ENCODE measurements at regions not wholly inside any gene's neighbourhood (a gene's known extent, or its start where the extent isn't known, plus 50 kb on each side); places are given as distances from the start of the nearest gene placed in this dataset.

DNA sequence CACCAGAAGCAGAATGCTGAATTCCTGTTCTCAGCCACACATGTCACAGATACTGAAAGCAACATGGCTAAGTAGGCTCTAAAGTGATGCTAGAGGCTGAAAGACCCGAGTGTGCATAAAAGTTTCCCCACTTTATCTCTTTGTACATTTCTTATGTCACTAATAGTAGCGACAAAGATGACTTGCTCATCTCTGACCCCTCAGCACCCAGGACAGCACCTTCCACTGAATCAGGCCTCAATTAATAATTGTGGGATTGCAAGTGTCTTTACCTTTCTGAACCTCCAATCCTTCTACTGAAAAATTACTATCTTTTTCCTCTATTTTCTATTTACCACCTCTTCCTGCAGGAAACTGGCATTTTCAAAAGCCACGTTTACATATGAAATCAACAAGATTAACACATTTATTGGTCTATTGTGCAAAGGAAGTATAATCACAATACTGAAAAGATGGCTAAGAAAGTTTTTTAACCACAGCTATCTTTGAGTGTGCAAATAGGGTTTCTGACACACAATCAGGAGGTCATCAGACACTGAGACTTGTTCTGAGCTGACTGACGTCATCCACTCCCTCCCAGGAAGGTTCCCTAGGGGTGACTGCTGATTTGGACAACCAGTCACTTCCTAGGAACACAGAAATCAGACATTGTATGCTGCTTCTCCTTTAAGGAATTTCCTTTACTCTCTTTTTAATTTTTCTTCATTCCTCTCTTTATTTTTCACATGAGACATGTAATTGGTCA lies 213.9 kb upstream of the ISX start:
- WGBS: 51% methylated on average over 4 of the region's 4 CpGs
- no peaks in the 10 kb centered on the region for H3K9me3 ChIP-seq (ENCODE audit: control insufficient read depth in 4 of 4, low read length in 3 of 4)
- H3K4me1 ChIP-seq (ENCODE audit: control insufficient read depth in 4 of 4, insufficient read depth in 4 of 4, low read length in 3 of 4): no peaks in the 10 kb centered on the region
- no peak overlapping the region for H3K4me3 ChIP-seq (ENCODE audit: low read depth in 1 of 3, low read length in 3 of 3)
- peaks cover 0 to 3% (median 0%) of the 10 kb centered on the region in 4 donors for H3K27me3 ChIP-seq (ENCODE audit: control insufficient read depth in 4 of 4, insufficient read depth in 4 of 4, low read length in 3 of 4)
- TF ChIP-seq, protein P1, sequence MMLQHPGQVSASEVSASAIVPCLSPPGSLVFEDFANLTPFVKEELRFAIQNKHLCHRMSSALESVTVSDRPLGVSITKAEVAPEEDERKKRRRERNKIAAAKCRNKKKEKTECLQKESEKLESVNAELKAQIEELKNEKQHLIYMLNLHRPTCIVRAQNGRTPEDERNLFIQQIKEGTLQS (IDR thresholded peaks at IDR 0.05): no peak
- TF ChIP-seq, protein P2, sequence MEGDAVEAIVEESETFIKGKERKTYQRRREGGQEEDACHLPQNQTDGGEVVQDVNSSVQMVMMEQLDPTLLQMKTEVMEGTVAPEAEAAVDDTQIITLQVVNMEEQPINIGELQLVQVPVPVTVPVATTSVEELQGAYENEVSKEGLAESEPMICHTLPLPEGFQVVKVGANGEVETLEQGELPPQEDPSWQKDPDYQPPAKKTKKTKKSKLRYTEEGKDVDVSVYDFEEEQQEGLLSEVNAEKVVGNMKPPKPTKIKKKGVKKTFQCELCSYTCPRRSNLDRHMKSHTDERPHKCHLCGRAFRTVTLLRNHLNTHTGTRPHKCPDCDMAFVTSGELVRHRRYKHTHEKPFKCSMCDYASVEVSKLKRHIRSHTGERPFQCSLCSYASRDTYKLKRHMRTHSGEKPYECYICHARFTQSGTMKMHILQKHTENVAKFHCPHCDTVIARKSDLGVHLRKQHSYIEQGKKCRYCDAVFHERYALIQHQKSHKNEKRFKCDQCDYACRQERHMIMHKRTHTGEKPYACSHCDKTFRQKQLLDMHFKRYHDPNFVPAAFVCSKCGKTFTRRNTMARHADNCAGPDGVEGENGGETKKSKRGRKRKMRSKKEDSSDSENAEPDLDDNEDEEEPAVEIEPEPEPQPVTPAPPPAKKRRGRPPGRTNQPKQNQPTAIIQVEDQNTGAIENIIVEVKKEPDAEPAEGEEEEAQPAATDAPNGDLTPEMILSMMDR (IDR thresholded peaks at IDR 0.05; ENCODE audit: low read depth, low read length, missing input control): no peak
- TF ChIP-seq HNF4G (IDR thresholded peaks at IDR 0.05) (no peak), JUND (IDR thresholded peaks at IDR 0.05) (no peak), GABPA (IDR thresholded peaks at IDR 0.05 in 1 of 2, conservative IDR thresholded peaks at IDR 0.05 in 1 of 2) (no peak), TAF1 (conservative IDR thresholded peaks at IDR 0.05) (no peak), YY1 (IDR thresholded peaks at IDR 0.05) (no peak), HNF4A (conservative IDR thresholded peaks at IDR 0.05) (no peak), FOXA1 (IDR thresholded peaks at IDR 0.05) (no peak), RAD21 (IDR thresholded peaks at IDR 0.05) (no peak), FOXA2 (IDR thresholded peaks at IDR 0.05) (no peak), EGR1 (IDR thresholded peaks at IDR 0.05; ENCODE audit: low read depth in 2 of 2) (no peak), RXRA (IDR thresholded peaks at IDR 0.05) (no peak), SP1 (IDR thresholded peaks at IDR 0.05) (no peak), NR2F2 (IDR thresholded peaks at IDR 0.05) (no peak)
- TF ChIP-seq, protein P3, sequence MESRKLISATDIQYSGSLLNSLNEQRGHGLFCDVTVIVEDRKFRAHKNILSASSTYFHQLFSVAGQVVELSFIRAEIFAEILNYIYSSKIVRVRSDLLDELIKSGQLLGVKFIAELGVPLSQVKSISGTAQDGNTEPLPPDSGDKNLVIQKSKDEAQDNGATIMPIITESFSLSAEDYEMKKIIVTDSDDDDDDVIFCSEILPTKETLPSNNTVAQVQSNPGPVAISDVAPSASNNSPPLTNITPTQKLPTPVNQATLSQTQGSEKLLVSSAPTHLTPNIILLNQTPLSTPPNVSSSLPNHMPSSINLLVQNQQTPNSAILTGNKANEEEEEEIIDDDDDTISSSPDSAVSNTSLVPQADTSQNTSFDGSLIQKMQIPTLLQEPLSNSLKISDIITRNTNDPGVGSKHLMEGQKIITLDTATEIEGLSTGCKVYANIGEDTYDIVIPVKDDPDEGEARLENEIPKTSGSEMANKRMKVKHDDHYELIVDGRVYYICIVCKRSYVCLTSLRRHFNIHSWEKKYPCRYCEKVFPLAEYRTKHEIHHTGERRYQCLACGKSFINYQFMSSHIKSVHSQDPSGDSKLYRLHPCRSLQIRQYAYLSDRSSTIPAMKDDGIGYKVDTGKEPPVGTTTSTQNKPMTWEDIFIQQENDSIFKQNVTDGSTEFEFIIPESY (IDR thresholded peaks at IDR 0.05): no peak
- TF ChIP-seq, protein P4, sequence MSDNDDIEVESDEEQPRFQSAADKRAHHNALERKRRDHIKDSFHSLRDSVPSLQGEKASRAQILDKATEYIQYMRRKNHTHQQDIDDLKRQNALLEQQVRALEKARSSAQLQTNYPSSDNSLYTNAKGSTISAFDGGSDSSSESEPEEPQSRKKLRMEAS (IDR thresholded peaks at IDR 0.05): no peak
- TF ChIP-seq, protein P5, sequence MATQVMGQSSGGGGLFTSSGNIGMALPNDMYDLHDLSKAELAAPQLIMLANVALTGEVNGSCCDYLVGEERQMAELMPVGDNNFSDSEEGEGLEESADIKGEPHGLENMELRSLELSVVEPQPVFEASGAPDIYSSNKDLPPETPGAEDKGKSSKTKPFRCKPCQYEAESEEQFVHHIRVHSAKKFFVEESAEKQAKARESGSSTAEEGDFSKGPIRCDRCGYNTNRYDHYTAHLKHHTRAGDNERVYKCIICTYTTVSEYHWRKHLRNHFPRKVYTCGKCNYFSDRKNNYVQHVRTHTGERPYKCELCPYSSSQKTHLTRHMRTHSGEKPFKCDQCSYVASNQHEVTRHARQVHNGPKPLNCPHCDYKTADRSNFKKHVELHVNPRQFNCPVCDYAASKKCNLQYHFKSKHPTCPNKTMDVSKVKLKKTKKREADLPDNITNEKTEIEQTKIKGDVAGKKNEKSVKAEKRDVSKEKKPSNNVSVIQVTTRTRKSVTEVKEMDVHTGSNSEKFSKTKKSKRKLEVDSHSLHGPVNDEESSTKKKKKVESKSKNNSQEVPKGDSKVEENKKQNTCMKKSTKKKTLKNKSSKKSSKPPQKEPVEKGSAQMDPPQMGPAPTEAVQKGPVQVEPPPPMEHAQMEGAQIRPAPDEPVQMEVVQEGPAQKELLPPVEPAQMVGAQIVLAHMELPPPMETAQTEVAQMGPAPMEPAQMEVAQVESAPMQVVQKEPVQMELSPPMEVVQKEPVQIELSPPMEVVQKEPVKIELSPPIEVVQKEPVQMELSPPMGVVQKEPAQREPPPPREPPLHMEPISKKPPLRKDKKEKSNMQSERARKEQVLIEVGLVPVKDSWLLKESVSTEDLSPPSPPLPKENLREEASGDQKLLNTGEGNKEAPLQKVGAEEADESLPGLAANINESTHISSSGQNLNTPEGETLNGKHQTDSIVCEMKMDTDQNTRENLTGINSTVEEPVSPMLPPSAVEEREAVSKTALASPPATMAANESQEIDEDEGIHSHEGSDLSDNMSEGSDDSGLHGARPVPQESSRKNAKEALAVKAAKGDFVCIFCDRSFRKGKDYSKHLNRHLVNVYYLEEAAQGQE (IDR thresholded peaks at IDR 0.05): no peak
- DNase-seq (ENCODE audit: low spot score): no peak
- H3K27ac ChIP-seq (ENCODE audit: low read depth in 1 of 2, low read length in 2 of 2): no peak overlapping the region
- no peaks in the 10 kb centered on the region for H3K36me3 ChIP-seq (ENCODE audit: control insufficient read depth in 4 of 4, insufficient read depth in 3 of 4, low read depth in 1 of 4, low read length in 3 of 4)
- H3K9ac ChIP-seq (ENCODE audit: low read depth in 1 of 2, low read length in 2 of 2): no peak overlapping the region
